Kasumi-1 (cell line): ENCODE measurements at regions not wholly inside any gene's neighbourhood (a gene's known extent, or its start where the extent isn't known, plus 50 kb on each side); places are given as distances from the start of the nearest gene placed in this dataset.
"Not testable (repeated sequence)": the region's sequence is repeated elsewhere in the genome, so short reads cannot be mapped to it uniquely, and the experiment has no call there.

Experiments
- DNase-seq, 2 experiments: peaks; one replicate each; lab custom pipeline; 2025; lab: John Stamatoyannopoulos, UW

DNA sequence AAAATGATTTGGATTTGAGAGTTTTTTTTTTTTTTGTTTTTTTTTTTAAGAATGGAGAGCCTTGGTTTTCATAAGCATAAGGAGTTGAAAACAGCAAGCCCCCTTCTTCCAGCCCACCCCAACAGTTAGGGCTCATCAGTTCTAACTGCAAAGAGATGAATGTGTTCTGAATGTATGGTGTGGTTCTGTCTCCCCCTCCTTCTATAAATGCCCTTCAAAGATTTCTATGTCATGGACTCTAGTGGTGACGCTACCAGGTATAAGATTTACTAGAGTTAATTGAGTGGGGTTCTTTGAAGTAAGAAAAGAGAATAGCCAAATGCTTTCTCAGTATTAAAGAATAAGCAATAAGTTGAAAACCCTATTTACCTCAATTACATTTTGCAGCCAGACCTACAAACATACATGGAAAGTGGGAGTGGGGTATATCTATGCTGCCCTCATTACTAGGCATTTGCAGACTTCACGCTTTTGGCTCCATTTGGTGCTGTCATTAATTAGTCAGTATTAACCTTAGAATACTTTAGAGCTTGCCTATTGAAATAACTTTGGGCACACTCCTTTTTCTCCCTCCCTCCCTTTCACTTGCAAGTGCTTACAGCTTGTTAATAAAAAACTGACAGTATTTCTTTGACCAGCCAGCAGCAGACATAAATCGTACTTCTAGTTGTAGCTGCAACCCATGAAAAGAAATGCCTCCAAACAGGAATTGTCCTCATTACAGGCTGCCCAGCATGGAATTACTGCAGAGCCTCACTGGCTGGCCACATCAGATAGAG, 667.2 kb upstream of the ZNF608 start:
- no peak for DNase-seq

DNA sequence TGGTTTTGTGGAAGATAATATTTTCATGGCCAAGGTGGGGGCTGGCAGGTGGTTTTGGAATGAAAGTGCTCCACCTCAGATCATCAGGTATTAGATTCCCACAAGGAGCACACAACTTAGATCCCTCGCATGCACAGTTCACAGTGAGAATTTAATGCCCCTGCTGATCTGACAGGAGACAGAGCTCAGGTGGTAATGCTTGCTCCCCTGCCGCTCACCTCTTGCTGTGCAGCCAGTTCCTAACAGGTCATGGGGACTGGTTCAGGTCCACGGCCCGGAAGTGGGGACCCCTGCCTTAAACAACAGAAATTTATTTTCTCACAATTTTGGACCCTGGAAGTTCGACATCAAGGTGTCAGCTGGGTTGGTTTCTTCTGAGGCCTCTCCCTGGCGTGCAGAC, 668.7 kb upstream of the ZNF608 start:
- no peak for DNase-seq

DNA sequence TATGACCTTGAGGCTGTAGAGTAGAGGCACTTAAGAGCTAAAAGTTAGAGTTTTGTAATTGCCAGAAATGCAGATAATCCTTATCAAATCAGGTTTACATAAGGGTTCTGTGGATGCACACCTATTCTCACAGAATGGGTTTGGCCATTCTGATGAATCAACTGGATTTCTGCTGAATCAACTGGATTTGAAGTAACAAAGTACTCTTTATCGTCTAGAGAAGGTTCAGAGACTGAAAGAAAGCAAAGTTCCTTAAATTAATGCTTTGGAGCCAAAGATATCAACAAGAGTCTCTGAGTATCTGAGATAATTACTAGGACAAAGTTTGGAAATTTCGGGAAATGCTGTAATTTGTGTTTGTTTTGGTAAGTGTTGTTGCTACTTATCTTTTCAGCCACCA, 669.6 kb upstream of the ZNF608 start:
- no peak for DNase-seq

DNA sequence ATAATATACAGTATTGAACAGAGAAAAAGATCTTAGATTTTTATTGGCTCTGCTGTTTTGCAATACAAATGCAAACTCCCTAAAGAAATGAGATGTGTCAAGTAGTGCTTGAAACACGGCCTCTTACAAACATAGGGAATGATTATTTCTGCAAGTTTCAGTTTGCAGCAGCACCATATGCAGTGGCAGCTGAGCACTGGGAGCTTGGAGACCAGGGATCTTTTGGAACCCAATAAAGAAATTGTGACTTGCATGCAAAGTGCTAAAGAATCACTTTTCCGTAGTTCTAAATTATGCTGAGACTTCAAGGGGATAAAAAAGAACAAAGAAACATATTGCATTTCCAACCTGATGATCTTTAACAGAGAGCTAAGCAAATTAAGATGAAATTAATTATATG, 674.6 kb upstream of the ZNF608 start:
- DNase-seq = no peak

DNA sequence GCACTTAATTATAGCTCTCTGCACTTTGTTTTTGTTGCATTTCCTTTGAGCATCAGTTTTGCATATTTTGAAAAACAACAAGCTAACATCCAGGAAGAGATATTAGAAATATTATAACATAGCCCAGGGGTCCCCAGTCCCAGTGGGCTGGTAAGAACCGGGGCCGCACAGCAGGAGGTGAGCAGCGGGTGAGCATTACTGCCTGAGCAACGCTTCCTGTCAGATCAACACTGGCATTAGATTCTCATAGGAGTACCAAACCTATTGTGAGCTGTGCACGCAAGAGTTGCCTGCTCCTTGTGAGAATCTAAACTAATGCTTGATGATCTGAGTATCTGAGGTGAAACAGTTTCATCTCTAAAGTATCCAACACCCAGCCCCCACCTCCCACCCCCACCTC, 675.9 kb upstream of the ZNF608 start:
- DNase-seq = no peak

DNA sequence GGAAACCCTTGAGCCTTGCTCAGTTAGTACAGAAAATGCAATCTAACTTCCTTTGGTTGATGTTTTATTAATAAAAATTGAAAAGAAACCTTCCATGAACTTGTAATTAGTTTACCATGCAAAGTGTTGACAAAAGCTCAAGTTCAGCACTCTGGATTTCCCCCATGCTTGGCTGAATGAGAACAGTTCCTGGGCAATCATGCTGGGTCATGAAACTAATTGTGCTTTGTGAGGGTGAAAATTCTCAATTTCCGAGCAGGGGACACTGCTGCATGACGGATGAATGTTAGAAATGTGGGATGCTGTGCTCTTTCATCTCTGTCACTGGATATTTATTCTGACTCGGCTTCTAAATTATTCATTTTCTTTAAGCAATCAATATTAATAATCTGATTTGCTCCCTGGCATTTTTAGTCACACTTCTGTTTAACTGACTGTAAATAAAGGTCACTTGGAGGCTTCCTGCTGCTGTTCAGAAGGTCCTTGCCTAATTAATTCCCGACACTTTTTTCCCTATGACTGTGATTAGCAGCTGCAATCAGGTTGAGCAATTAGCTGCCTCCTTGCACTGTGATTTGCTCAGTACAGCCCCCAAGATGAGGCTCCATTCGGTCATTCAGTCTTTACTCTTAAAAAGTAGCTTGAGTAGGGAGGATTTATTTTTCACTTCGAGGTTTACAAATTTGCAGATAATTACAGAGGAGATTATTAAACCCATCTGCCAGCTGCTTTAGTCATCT, 678.1 kb upstream of the ZNF608 start:
- DNase-seq = no peak

DNA sequence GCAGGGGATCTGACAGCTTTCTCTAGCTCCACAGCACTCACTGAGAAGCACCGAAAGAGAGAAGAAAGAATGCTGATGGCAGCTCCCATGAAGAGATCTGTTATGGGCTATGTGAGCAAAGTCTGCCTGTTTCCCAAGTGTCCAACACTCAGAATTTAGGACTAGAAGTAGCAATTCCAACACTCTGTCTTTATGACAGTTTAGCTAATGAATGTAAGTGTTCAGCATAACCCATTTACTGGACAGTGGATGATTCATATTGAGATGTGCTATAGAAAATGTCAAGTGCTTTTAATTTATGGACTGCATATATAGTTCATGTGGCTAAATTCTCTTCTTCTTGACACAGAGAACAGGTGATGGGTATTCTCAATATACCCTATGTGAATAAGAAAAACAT, 683.1 kb upstream of the ZNF608 start:
- DNase-seq = no peak

DNA sequence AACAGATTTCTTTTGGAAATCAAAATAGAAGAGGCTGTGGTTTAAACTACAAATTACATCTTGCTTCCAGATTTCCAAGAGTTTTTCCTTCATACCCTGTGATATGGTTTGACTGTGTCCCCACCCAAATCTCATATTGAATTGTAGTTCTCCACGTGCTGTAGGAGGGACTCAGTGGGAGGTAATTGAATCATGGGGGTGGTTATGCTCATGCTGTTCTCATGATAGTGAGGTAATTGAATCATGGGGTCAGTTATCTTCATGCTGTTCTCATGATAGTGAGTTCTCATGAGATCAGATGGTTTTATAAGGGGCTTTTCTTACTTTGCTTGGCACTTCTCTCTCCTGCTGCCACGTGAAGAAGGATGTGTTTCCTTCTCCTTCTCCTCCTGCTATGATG, 687.0 kb upstream of the ZNF608 start:
- no peak for DNase-seq

DNA sequence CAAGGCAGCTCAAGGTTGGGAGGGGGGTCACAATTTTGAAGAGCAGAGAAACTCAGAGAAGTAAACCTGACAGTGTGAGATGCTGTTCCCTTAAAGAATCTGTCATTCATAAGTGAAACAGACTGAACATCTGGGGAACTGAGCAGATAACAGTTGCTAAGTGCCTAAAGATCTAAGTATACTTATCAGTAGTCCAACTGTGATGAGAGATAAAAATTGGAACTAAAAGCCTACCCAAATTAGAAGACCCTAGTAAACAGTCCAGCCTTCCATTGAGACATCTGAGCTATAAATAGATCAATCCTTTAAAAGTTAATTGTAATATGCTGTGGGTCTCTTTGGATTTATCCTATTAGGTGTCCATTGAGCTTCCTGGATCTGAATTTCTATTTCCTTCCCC, 692.8 kb upstream of the ZNF608 start:
- DNase-seq = no peak

DNA sequence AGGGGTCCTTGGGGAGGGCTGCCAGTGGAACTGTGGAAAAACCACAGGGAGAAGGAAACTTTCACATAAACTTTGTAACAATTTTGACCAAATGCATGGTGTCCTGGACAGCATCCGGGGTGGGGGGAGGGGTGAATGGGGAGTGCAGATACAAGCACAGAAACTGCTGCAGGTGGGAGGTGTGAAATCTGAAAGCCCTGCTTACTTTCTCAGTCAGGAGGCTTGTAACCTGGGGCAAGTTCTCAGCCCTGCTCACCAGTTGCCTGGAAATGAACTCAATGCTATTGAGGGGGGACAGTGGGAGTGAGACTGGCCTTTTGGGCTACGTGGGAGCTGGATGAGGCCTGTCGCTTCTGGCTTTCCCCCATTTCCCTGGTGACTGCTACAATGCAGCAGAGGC, 694.5 kb upstream of the ZNF608 start:
- DNase-seq = no peak

DNA sequence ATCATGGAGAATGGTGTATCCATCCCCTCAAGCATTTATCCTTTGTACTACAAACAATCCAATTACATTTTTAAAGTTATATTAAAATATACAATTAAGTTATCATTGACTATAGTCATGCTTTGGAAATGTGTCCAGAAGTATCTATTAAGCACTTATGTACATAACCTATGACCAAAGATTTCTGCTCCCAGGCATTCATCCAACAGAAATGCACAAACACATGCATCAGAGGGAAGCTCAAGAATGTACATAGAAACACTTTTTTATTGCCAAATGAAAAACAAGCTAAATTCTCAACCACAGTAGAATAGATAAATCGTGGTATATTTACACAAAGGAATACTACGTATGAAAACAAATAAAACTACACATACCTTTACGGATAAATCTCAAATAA, 700.5 kb upstream of the ZNF608 start:
- no peak for DNase-seq

DNA sequence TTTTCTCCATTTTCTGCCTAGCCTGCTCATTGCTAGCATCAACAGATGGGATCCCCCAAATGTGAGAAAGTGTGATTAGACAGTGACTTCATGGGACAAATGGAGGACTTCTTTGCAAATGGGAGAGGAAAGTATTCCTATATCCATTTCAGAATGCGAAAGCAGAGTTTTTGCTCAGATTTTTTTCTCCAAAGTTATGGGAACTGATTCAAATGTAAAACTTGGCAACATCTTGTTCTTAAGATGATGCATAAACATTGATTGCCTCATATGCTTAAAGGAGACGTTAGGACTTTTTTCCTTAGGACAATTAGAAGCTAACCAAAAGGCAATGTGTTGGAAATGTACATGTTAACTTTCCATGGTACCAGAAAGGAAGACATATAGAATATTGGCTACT, 704.3 kb upstream of the ZNF608 start:
- no peak for DNase-seq

DNA sequence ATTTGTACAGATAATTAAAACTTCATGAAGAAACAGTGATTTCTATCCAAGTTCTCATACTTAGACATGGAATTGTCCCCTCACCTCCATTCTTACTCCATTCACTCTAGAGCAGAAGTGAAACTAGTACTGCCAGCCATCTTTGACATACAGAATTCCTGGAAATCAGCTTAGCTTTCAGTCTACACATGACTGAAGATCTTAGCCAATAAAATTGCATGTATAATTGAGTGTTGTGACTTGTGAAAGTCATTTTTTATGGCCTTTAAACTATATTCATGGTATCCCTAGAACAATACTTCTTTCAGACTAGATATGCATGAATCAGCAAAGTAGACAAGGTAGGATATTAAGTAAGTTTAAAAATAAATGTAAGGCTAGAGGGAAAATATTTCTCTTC, 705.2 kb upstream of the ZNF608 start:
- DNase-seq = no peak

DNA sequence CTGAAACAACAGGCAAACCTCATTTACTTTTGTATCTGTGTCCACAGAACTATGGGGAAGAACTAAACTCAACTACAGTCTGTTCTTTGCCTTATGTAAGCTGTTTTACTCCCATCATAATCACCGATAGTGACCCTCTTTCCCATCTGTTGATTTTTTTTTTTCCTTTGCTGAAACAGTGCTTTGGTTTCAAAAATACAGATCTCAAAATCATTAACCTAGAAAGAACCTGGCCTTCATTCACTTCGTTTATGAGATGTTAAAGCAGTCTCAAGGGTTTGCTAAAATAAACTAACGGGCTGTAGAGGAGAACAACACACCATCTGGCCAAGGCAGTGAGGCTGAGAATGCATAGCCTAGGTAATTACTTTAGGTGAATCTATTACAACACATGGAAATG, 706.6 kb upstream of the ZNF608 start:
- DNase-seq = no peak

DNA sequence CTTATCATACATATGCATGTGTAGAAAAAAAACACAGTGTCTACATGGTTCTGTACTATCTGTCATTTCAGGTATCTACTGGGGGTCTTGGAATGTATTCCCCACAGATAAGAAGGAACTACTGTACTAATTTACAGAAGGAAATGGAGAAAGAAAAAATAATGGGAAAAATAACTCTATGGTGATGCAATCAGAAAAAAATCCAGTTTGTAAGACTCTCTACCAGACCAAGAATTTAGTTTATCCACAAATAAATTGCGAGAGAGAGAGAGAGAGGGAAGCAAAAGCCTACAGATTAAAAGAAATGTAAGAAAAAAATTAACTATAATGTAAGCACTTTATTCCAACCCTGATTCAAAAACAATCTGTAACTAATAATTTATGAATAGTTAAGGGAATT, 708.6 kb upstream of the ZNF608 start:
- no peak for DNase-seq

DNA sequence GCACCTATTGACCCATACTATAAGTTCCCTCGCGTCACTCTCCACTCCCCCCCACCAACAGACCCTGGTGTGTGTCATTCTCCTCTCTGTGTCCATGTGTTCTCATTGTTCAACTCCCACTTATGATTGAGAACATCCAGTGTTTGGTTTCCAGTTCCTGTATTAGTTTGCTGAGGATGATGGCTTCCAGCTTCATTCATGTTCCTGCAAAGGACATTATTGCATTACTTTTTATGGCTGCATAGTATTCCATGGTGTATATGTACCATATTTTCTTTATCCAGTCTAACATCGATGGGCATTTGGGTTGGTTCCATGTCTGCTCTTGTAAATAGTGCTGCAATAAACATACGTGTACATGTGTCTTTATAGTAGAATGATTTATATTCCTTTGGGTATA, 709.6 kb upstream of the ZNF608 start:
- DNase-seq = not testable (repeated sequence)

DNA sequence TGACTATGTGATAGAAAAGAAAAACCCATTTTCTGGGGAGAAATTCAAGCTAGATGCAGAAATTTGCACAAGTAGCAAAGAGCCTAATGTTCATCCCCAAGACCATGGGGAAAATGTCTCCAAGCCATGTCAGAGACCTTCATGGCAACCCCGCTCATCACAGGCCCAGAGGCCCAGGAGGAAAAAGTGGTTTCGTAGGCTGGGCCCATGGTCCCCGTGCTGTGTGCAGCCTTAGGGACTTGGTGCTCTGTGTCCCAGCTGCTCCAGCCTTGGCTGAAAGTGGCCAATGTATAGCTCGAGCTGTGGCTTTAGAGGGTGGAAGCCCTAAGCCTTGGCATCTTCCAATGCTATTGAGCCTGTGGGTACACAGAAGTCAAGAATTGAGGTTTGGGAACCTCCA, 711.2 kb upstream of the ZNF608 start:
- DNase-seq = no peak

DNA sequence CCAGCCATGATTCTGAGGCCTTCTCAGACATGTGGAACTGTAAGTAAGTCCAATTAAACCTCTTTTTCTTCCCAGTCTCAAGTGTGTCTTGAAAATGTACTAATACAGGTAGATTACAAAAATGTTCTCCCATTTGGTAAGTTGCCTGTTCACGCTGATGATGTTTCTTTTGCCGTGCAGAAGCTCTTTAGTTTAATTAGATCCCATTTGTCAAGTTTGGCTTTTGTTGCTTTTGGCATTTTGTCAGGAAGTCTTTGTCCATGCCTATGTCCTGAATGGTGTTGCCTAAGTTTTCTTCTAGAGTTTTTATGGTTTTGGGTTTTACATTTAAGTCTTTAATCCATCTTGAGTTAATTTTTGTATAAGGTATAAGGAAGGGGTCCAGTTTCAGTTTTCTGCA, 712.5 kb upstream of the ZNF608 start:
- DNase-seq = not testable (repeated sequence)

DNA sequence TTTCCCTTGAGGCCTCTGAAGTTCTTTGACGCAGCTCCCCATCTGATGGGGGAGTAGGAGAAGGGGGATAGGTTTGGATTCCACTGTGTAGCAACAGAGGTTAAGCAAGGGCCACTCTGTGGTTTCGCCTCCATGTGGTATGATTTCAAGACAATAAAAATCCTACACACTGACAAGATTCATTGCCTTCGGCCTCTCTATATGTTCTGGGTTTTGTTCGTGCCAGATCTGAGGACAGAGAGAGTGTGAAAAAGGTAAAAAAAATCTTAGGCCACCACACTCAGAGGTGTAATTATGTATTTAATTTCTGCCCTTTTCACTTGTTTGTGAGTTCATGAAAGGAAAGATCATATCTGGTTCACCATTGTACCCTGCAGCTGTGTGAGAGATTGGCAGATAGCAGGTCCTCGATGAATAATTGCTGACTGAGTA, 715.2 kb upstream of the ZNF608 start:
- DNase-seq = no peak

DNA sequence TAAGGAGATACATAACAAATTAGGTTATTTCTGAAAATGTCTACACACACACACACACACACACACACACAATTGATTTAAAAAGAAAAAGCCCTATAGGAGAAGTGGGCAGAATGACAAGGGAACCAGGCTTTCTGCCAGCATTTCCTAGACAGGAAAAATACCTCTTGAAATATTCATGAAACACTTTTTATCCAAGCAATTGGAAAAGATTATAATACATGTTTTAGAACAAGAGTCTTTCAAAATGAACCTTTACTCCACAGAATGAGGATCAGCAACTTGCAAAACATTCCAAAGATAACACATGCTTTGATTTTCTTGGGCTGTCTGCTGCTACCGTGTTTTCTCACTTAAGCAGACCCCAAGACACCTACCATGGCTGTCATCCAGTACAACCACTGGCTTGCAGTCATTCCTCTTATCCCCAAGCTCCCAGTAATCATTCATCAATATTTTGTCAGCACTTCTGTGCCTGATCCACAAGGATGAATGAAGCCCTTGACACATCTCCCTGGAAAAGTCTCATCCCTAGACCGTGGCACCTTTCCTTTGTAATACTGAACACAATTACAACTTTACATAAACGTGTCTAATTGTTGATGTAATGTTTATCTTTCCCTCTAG, 717.1 kb upstream of the ZNF608 start:
- DNase-seq = no peak

DNA sequence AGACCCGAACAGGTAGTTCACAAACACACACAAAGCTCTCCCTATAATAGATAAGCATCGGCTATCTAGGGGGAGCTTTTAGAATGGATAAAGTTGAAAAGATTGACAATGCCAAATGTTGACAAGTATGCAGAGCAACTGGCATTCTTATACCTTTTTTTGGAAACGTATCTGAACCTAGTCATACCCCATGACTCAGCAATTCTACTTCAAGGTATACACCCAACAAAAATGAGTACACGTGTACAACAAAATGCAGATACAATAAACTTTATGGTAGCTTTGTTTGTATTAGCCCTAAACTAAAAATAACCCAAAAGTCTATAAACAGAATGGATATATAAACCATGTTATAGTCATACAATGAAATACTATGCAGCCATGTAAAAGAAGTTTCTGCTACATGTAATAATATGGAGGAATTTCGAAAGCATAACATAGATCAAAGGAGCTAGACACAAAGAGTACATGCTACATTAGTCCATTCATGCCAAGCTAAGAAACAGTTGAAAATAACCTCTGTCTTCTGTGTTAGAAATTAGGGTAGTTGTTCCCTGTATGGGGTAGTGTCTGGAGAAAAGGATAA, 718.5 kb upstream of the ZNF608 start:
- no peak for DNase-seq

DNA sequence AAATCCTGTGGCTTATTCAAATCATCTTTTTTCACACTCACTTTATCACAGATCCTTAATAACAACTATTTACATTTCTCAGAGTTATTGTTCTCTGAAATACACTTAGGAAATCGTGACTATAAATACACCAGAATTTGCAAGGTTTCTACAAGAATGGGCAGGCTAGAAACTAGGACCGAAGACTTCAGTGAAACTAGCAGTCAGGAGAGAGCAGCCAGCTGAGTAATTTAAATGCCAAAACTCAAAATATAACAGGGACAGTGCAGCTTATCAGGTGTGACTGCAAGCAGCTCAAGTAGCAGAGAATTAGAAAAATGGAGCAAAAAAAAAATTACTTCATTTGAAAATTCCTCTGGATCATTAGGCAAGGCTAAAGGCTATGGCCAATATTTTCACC, 719.3 kb upstream of the ZNF608 start:
- DNase-seq = no peak

DNA sequence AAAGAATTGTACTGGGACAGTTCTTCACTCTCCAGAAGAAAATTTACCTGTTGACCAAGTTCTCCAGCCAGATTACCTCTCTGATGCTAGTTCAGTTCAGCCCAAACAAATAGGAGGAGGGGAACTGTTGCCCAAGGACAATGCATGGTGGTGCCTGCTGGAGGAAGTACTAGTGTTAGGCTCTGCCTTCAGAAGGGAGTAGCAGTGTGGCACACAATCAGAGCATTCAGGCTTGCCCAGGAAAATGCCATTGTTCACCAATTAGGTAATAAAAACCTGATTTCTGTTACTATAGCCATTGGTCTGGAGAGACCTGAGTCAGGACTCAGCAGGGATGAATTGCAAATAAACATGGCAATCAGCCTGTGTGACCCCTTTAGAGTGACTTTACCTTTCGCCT, 720.8 kb upstream of the ZNF608 start:
- DNase-seq = no peak
